ENCODE measurements at regions not wholly inside any gene's neighbourhood (a gene's known extent, or its start where the extent isn't known, plus 50 kb on each side); places are given as distances from the start of the nearest gene placed in this dataset.
"Not testable (repeated sequence)": the region's sequence is repeated elsewhere in the genome, so short reads cannot be mapped to it uniquely, and the experiment has no call there.

- no peak for DNase-seq
Observed at GRCh38 chr6:153984811-153985210, 54.2 kb upstream of the OPRM1 start.

- no peak for DNase-seq
Observed at GRCh38 chr6:153980171-153980570, 58.9 kb upstream of the OPRM1 start.

GRCh38 chr6:153978911-153979548 lies 60.0 kb upstream of the OPRM1 start:
- not testable (repeated sequence) for DNase-seq

GRCh38 chr6:153976921-153977693 lies 61.9 kb upstream of the OPRM1 start:
- no peak for DNase-seq

- no peak for DNase-seq
Observed at GRCh38 chr6:153966001-153966400, 73.0 kb upstream of the OPRM1 start.

GRCh38 chr6:153963352-153963751 lies 75.7 kb upstream of the OPRM1 start:
- no peak for DNase-seq

GRCh38 chr6:153962555-153962954 lies 76.5 kb upstream of the OPRM1 start:
- no peak for DNase-seq

GRCh38 chr6:153960741-153961140 lies 78.3 kb upstream of the OPRM1 start:
- DNase-seq, result no peak

- no peak for DNase-seq
Observed at GRCh38 chr6:153960281-153960680, 78.8 kb upstream of the OPRM1 start.

GRCh38 chr6:153959276-153959675 lies 79.8 kb upstream of the OPRM1 start:
- DNase-seq, result no peak

GRCh38 chr6:153958860-153959259 lies 80.2 kb upstream of the OPRM1 start:
- DNase-seq, result no peak

GRCh38 chr6:153957394-153957793 lies 81.6 kb upstream of the OPRM1 start:
- no peak for DNase-seq

GRCh38 chr6:153956808-153957207 lies 82.2 kb upstream of the OPRM1 start:
- no peak for DNase-seq

- DNase-seq, result no peak
Observed at GRCh38 chr6:153949616-153950015, 89.4 kb upstream of the OPRM1 start.

- no peak for DNase-seq
Observed at GRCh38 chr6:153947808-153948447, 91.1 kb upstream of the OPRM1 start.

- DNase-seq, result no peak
Observed at GRCh38 chr6:153944201-153944600, 94.8 kb upstream of the OPRM1 start.

- no peak for DNase-seq
Observed at GRCh38 chr6:153942361-153942760, 96.7 kb upstream of the OPRM1 start.

- DNase-seq, result no peak
Observed at GRCh38 chr6:153941768-153942167, 97.3 kb upstream of the OPRM1 start.

- DNase-seq, result no peak
Observed at GRCh38 chr6:153938876-153939275, 100.2 kb upstream of the OPRM1 start.

- no peak for DNase-seq
Observed at GRCh38 chr6:153931431-153931830, 107.6 kb upstream of the OPRM1 start.

GRCh38 chr6:153927867-153928266 lies 111.2 kb upstream of the OPRM1 start:
- no peak for DNase-seq

- no peak for DNase-seq
Observed at GRCh38 chr6:153898360-153899059, 140.5 kb upstream of the OPRM1 start.

GRCh38 chr6:153882411-153882810 lies 156.6 kb upstream of the OPRM1 start:
- DNase-seq, result no peak

GRCh38 chr6:153873541-153873940 lies 165.5 kb upstream of the OPRM1 start:
- DNase-seq, result no peak

All from DMS153 (cell line).